ENCODE measurements at regions not wholly inside any gene's neighbourhood (a gene's known extent, or its start where the extent isn't known, plus 50 kb on each side); places are given as distances from the start of the nearest gene placed in this dataset.
"Not testable (repeated sequence)": the region's sequence is repeated elsewhere in the genome, so short reads cannot be mapped to it uniquely, and the experiment has no call there.

GRCh38 chrY:8821106-8821505 is 516.2 kb upstream of the TSPY4 start:
- no peak for DNase-seq (ENCODE audit: low read depth)

DNA sequence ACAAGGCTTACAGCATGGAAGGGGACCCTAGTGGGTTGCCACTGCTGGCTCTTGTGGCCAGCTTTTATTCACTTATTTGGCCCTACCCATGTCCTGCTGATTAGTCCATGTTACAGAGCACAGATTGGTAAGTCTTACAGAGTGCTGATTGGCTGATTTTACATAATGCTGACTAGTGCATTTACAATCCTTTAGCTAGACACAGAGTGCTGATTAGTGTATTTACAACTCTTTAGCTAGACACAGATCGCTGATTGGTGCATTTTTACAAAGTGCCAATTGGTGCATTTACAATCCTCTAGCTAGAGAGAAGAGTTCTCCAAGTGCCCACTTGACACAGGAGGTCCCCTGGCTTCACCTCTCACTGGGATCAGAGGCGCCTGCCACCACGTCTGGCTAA is 485.0 kb upstream of the TSPY4 start:
- DNase-seq (ENCODE audit: low read depth): no peak

DNA sequence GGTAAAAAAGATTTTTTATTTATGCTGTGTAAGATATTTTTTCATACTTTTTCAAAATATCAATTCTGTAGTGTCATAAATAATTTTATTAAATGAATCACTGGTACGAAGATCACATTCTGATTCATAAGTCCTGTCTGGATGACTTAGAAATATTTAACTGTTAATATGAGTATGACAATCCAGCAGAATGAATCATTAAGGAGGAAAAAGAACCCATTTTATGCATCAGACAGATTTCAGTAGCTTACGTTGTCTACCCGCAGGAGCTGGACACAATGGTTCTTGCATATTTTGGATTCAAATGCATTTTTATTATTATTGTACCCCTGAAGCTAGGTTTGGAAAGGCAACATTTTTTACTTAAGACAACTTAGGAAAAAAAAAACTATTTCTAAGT is 448.9 kb upstream of the TSPY4 start:
- DNase-seq (ENCODE audit: low read depth): no peak

DNA sequence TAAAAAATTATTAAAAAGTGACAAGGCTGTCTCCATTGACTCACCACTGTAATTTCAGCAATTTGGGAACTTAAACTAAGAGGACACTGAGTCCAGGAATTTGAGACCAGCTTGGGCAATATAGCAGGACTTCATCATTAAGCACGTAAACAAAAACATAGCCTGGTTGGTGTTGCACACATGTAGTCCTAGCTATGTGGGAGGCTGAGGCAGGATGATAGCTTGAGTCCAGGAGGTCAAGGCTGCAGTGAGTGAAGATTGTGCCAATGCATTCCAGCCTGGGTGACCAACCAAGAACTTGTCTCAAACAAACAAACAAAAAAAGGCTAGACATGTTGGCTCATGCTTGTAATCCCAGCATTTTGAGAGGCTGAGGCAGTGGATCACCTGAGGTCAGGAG is 439.4 kb upstream of the TSPY4 start:
- no peak for DNase-seq (ENCODE audit: low read depth)

DNA sequence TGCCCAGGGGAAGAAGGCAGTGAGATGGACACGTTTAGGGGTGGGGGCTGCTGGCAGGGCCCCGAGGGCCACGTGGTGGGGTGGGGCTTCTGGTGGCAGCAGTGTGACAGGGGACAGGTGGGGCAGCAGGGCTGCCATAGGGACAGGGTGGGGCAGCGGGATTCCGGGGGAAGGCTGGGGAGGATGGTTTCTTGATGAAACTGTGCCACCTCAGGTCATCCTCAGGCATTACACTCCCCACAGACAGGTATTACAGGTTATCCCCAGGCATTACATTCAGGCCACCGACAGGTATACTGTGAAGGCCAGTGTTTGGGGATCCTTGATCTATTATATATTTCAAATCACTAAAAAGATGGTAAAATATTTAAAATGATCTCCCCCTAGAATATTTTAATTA is 432.1 kb upstream of the TSPY4 start:
- no peak for DNase-seq (ENCODE audit: low read depth)

GRCh38 chrY:8922576-8922975 is 414.7 kb upstream of the TSPY4 start:
- DNase-seq (ENCODE audit: low read depth): not testable (repeated sequence)
